HL-60 (cell line): ENCODE measurements at regions not wholly inside any gene's neighbourhood (a gene's known extent, or its start where the extent isn't known, plus 50 kb on each side); places are given as distances from the start of the nearest gene placed in this dataset.

ENCODE experiments used
- DNase-seq, 2 experiments: peaks; one replicate each; pipeline ENCODE4 v3.0.0-alpha.2; 2010 to 2020; ENCODE audit warnings: low read depth in 1 of 2, low spot score in 1 of 2
- H3K27ac ChIP-seq: fragments of 250-450 bp; sonication (Bioruptor Pico); replicated peaks from 2 replicates; pipeline ENCODE4 v1.5.1; 2020; ENCODE audit warnings: mild to moderate bottlenecking, moderate library complexity
- H3K27me3 ChIP-seq: fragments of 250-450 bp; sonication (Bioruptor Pico); 2 replicates; pipeline ENCODE4 v1.5.1; 2021; ENCODE audit warnings: mild to moderate bottlenecking, moderate library complexity; ENCODE audit not compliant: insufficient read depth, poor library complexity, severe bottlenecking
- H3K4me3 ChIP-seq: replicated peaks from 2 replicates; pipeline ENCODE4 v1.5.1; 2011; ENCODE audit warnings: mild to moderate bottlenecking, control low read depth, low read length; ENCODE audit not compliant: insufficient read depth
- CTCF ChIP-seq: IDR thresholded peaks from one replicate; pipeline ENCODE4 v1.5.1; 2011; ENCODE audit warnings: low read length, control low read depth, inconsistent platforms; ENCODE audit not compliant: insufficient read depth
- GABPA ChIP-seq: IDR thresholded peaks from 2 replicates; pipeline ENCODE4 v1.6.1; 2012; ENCODE audit warnings: low read depth
- POLR2AphosphoS5 ChIP-seq: IDR thresholded peaks from 2 replicates; pipeline ENCODE4 v1.6.1; 2012; ENCODE audit warnings: low read depth
- REST ChIP-seq: IDR thresholded peaks from 2 replicates; pipeline ENCODE4 v1.6.1; 2012; ENCODE audit warnings: low read depth; ENCODE audit not compliant: insufficient replicate concordance
- SPI1 ChIP-seq: IDR thresholded peaks from 2 replicates; pipeline ENCODE4 v1.6.1; 2012; ENCODE audit warnings: low read depth, mild to moderate bottlenecking, borderline replicate concordance

GRCh38 chr10:42883993-42884983, 101.7 kb downstream of the BMS1 start:
- no peak for DNase-seq
- TF ChIP-seq GABPA = no peak
- no peak for TF ChIP-seq REST
- no peak for TF ChIP-seq POLR2AphosphoS5
- no peak for TF ChIP-seq CTCF
- Histone ChIP-seq H3K27ac (no peak overlapping the region), H3K27me3 (no peaks in the 10 kb centered on the region), H3K4me3 (no peak overlapping the region)

GRCh38 chr10:42885491-42886270, 103.1 kb downstream of the BMS1 start:
- Histone ChIP-seq H3K27me3 (no peaks in the 10 kb centered on the region), H3K27ac (no peak overlapping the region), H3K4me3 (no peak overlapping the region)
- DNase-seq = no peak
- TF ChIP-seq REST = no peak
- no peak for TF ChIP-seq CTCF
- TF ChIP-seq SPI1 = no peak
- no peak for TF ChIP-seq GABPA
- TF ChIP-seq POLR2AphosphoS5 = no peak

- DNase-seq = no peak
- TF ChIP-seq POLR2AphosphoS5 (no peak), REST (no peak), GABPA (no peak), CTCF (no peak), SPI1 (no peak)
- no peak overlapping the region for H3K27ac ChIP-seq
- no peak overlapping the region for H3K4me3 ChIP-seq
- H3K27me3 ChIP-seq = no peaks in the 10 kb centered on the region
Measured at GRCh38 chr10:42887734-42888503, 105.3 kb downstream of the BMS1 start.
